Heart right ventricle (tissue), 16 donors: ENCODE measurements at regions not wholly inside any gene's neighbourhood (a gene's known extent, or its start where the extent isn't known, plus 50 kb on each side); places are given as distances from the start of the nearest gene placed in this dataset.

Experiments
- ATAC-seq, 8 donors: fragments of 200-7000 bp; cut with Tn5 transposase; one replicate each; pipeline ENCODE4 v1.9.1; 2020; ENCODE audit warnings: mild to moderate bottlenecking in 8 of 8, moderate library complexity in 8 of 8, moderate number of reproducible peaks in 1 of 8
- DNase-seq, 2 donors: peaks; one replicate each; pipeline ENCODE4 v3.0.0-alpha.2; 2020
- H3K27ac ChIP-seq, 10 donors: fragments of 200-600 bp; sonication (generic) in 2 of 10; one replicate each; pipeline versions ENCODE4 v1.5.0 to v1.8.0; 2020 to 2022; ENCODE audit warnings: mild to moderate bottlenecking in 3 of 10
- H3K27me3 ChIP-seq, 7 donors: fragments of 200-600 bp; one replicate each; pipeline ENCODE4 v1.8.0; 2021 to 2022; ENCODE audit warnings: mild to moderate bottlenecking in 2 of 7
- H3K36me3 ChIP-seq, 9 donors: fragments of 200-600 bp; sonication (generic) in 1 of 9; one replicate each; pipeline versions ENCODE4 v1.5.0 to v1.8.0; 2020 to 2022; ENCODE audit warnings: mild to moderate bottlenecking in 2 of 9
- H3K4me1 ChIP-seq, 9 donors: fragments of 200-600 bp; sonication (generic) in 1 of 9; one replicate each; pipeline versions ENCODE4 v1.5.0 to v1.8.0; 2020 to 2022; ENCODE audit warnings: mild to moderate bottlenecking in 4 of 9
- H3K4me3 ChIP-seq, 10 donors: fragments of 200-600 bp; sonication (generic) in 2 of 10; one replicate each; pipeline versions ENCODE4 v1.5.0 to v1.8.0; 2020 to 2022; ENCODE audit warnings: mild to moderate bottlenecking in 7 of 10, moderate library complexity in 2 of 10
- H3K9me3 ChIP-seq, 11 donors: fragments of 200-600 bp in 10 of 11; sonication (generic) in 2 of 11; one replicate each; pipeline versions ENCODE4 v1.5.0 to v1.8.0; 2013 to 2022; ENCODE audit warnings: mild to moderate bottlenecking in 2 of 11, control low read depth in 1 of 11, moderate library complexity in 1 of 11
- WGBS, 2 donors: extraction: QIAGEN DNeasy Blood & Tissue Kit; methylation state at CpG; one replicate each; pipeline ENCODE4 v1.1.7; 2013; ENCODE audit warnings: inconsistent platforms in 1 of 2; 5-methylcytosine and 5-hydroxymethylcytosine counted together
- intact Hi-C, 10 donors: fragments of 100-400 bp; cut with DNase I; formaldehyde crosslinking; loops; one replicate each; pipeline versions ENCODE4 v1.11.1 to v1.14.2; 2022
- TF ChIP-seq, protein P1 (sequence below), 9 donors: fragments of 200-600 bp; sonication (generic) in 2 of 9; IDR thresholded peaks; one replicate each; pipeline versions ENCODE4 v1.5.0 to v1.8.0; 2021 to 2022; ENCODE audit warnings: antibody characterized with exemption in 9 of 9, mild to moderate bottlenecking in 5 of 9, moderate library complexity in 1 of 9
- donor health status: Arrhythmogenic right ventricular cardiomyopathy.
- donor health status: ischemic (EF 13 %, LVEDD 7.1; RV severe dilation, severe dysfunction).
- donor health status: healthy with polysubstance abuse.
- donor health status: DM: no; HTN: yes; CAD: no.
- donor health status: DM: no; HTN: no; CAD: no.
- donor health status: ischemic (EF 25% LVEDD 6.9; RV normal size, moderate dysfunction).
- donor health status: ischemic (EF 25% LVEDD 5.7; RV mildly dilated, moderate dysfunction).
- donor health status: healthy.
- donor health status: DM: yes; HTN: yes; CAD: no.
- donor health status: Ischemic cardiomyopathy.
- donor health status: ischemic (EF 35%, LVEDD 5.7; RV mildly dilated, moderate dysfunction).
- donor health status: nonischemic (EF 11% LVEDD 7.7; RV severe dilation, severe dysfunction).
- donor health status: DM: yes; HTN: yes; CAD: no.
- donor health status: PGD.
- donor health status: ischemic (EF 29% LVEDD 5.4; RV normal size, mild dysfunction).
- donor health status: nonischemic (EF 23%, LVEDD 6.1; RV moderate dilation, normal function).

DNA sequence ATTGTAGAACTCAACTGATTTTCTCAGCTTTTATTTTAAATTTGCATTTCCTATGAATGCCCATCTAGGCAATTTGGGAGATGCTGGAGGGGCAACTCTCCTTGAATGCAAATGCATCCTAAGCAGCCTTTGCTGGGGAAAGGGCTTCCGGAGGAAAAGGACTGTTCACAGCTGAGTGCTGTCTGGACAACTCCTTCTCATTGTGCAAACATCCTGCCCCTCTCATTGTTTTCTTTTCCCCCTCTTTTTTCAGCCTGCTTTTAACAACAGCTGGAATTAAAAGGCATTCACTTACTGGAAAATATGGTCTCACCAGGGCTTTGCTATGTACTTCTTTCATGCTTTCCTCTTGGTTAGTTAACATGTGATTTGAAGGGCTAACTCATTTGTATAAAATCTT is 397.8 kb downstream of the FUT8 start:
- H3K36me3 ChIP-seq = no peaks in the 10 kb centered on the region
- no peak overlapping the region for H3K27ac ChIP-seq
- ATAC-seq (no peak), DNase-seq (no peak)
- peaks cover 0 to 21% (median 13%) of the 10 kb centered on the region in 11 donors for H3K9me3 ChIP-seq
- H3K27me3 ChIP-seq = peaks cover 0 to 11% (median 0%) of the 10 kb centered on the region in 7 donors
- no peaks in the 10 kb centered on the region for H3K4me1 ChIP-seq
- TF ChIP-seq, protein P1, sequence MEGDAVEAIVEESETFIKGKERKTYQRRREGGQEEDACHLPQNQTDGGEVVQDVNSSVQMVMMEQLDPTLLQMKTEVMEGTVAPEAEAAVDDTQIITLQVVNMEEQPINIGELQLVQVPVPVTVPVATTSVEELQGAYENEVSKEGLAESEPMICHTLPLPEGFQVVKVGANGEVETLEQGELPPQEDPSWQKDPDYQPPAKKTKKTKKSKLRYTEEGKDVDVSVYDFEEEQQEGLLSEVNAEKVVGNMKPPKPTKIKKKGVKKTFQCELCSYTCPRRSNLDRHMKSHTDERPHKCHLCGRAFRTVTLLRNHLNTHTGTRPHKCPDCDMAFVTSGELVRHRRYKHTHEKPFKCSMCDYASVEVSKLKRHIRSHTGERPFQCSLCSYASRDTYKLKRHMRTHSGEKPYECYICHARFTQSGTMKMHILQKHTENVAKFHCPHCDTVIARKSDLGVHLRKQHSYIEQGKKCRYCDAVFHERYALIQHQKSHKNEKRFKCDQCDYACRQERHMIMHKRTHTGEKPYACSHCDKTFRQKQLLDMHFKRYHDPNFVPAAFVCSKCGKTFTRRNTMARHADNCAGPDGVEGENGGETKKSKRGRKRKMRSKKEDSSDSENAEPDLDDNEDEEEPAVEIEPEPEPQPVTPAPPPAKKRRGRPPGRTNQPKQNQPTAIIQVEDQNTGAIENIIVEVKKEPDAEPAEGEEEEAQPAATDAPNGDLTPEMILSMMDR (IDR thresholded peaks at IDR 0.05) = no peak
- WGBS, 2 donors = 44 to 63% methylated on average over 1 of the region's 1 CpG
- intact Hi-C loops = no loop called here
- H3K4me3 ChIP-seq = no peak overlapping the region

GRCh38 chr14:65813760-65814384 is 401.3 kb downstream of the FUT8 start:
- Histone ChIP-seq H3K27me3 (peaks cover 0 to 17% (median 5%) of the 10 kb centered on the region in 7 donors), H3K4me3 (no peak overlapping the region), H3K27ac (no peak overlapping the region), H3K9me3 (peaks cover 0 to 3% (median under 1%) of the 10 kb centered on the region in 11 donors), H3K36me3 (no peaks in the 10 kb centered on the region), H3K4me1 (no peaks in the 10 kb centered on the region)
- TF ChIP-seq, protein P1 (IDR thresholded peaks at IDR 0.05) = no peak
- 68 to 71% methylated on average over 3 of the region's 3 CpGs for WGBS, 2 donors
- intact Hi-C loops = no loop called here
- DNase-seq (no peak), ATAC-seq (no peak)

DNA sequence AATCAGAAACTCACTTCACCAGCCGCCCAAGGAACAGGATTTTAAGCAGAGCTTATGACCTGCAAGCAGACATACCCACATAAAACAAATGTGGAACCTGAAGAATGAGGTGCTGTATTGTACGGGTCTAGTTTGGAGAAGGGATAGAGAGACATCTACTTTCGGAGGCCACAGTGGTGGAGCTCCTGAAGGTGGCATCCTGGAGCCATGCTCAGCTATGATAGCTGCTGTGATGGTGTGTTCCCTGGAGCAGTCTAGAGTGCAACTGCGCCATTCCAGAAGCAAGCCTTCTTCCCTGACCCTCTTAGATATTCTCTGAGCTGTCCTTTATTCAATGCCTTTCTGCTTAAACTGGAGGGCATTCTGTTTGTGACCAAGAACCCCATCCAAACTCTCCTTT is 402.6 kb downstream of the FUT8 start:
- no peak for ATAC-seq
- no peak for DNase-seq
- Histone ChIP-seq H3K9me3 (no peaks in the 10 kb centered on the region), H3K36me3 (no peaks in the 10 kb centered on the region), H3K27ac (no peak overlapping the region), H3K4me3 (no peak overlapping the region), H3K27me3 (peaks cover 0 to 17% (median 7%) of the 10 kb centered on the region in 7 donors), H3K4me1 (no peaks in the 10 kb centered on the region)
- intact Hi-C loops = no loop called here
- 88 to 92% methylated on average over 4 of the region's 4 CpGs for WGBS, 2 donors
- TF ChIP-seq, protein P1 (IDR thresholded peaks at IDR 0.05) = no peak

- Histone ChIP-seq H3K4me1 (no peaks in the 10 kb centered on the region), H3K4me3 (no peak overlapping the region), H3K27me3 (peaks cover 0 to 23% (median 16%) of the 10 kb centered on the region in 7 donors), H3K36me3 (no peaks in the 10 kb centered on the region), H3K9me3 (no peaks in the 10 kb centered on the region), H3K27ac (no peak overlapping the region)
- WGBS, 2 donors = 91 to 97% methylated on average over 1 of the region's 1 CpG
- intact Hi-C loops = no loop called here
- DNase-seq (no peak), ATAC-seq (no peak)
- TF ChIP-seq, protein P1 (IDR thresholded peaks at IDR 0.05) = no peak
These were observed 404.5 kb downstream of the FUT8 start for GRCh38 chr14:65817011-65817410.
